VCaP (cell line): ENCODE measurements at regions not wholly inside any gene's neighbourhood (a gene's known extent, or its start where the extent isn't known, plus 50 kb on each side); places are given as distances from the start of the nearest gene placed in this dataset.

ENCODE experiments used
- H3K27ac ChIP-seq: fragments of 450-650 bp; 2 replicates; pipeline ENCODE4 v1.5.1; 2017
- TF ChIP-seq, protein P1 (sequence below): fragments of 450-650 bp; conservative IDR thresholded peaks from 2 replicates; pipeline ENCODE4 v1.5.1; 2017; ENCODE audit warnings: mild to moderate bottlenecking, moderate library complexity

DNA sequence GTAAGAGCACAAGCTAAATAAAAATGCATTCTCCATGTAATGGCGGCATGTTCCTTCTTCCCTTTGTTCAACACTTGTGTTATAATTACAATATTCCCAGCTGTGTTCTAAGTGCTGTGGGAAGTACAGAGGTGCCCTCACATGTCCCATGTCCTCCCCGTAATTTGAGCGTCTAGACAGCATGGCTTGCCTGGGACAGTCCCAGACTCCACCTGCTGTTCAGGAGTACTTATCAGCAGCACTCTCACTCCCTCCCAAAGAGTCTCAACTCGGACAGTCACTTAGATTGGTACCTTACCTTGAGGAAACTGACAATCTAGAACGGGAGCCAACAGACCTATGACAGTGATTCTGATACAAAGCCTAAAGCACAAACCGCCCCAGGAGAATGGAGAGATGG is 370.5 kb downstream of the EIPR1 start:
- TF ChIP-seq, protein P1, sequence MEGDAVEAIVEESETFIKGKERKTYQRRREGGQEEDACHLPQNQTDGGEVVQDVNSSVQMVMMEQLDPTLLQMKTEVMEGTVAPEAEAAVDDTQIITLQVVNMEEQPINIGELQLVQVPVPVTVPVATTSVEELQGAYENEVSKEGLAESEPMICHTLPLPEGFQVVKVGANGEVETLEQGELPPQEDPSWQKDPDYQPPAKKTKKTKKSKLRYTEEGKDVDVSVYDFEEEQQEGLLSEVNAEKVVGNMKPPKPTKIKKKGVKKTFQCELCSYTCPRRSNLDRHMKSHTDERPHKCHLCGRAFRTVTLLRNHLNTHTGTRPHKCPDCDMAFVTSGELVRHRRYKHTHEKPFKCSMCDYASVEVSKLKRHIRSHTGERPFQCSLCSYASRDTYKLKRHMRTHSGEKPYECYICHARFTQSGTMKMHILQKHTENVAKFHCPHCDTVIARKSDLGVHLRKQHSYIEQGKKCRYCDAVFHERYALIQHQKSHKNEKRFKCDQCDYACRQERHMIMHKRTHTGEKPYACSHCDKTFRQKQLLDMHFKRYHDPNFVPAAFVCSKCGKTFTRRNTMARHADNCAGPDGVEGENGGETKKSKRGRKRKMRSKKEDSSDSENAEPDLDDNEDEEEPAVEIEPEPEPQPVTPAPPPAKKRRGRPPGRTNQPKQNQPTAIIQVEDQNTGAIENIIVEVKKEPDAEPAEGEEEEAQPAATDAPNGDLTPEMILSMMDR: no peak
- no peak overlapping the region for H3K27ac ChIP-seq

DNA sequence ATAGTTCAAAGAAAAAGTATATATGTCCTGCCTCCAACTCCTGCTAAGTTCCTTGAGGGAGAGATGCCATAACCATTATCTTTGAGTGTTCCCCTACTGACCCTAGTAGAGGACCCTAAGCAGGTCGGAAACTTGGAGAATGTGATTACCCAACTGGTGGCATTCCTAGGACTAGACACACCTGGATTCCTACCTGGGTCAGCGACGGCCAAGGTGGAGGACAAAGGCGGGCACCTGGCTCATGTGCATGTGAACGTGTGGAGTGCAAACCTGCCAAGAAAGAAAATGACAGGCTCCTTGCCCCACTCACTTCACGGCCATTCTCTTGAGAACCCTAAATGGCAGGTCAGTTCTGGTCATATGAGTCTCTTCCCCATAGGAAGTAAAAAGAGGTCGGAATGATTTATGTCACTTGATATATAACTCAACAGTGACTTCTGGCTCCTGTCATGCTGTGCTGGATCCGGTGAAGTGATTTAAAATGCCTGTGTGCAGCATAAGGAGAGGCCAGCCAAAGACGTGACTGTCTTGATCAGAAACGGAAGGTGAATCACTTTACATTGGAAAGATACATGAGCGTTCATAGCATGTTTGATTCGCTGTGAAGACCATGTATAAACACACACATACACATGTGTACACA is 371.6 kb downstream of the EIPR1 start:
- TF ChIP-seq, protein P1: no peak
- no peak overlapping the region for H3K27ac ChIP-seq

- TF ChIP-seq, protein P1: peak; percentile 79
- H3K27ac ChIP-seq: 0 out of 2 replicates have a peak overlapping the region, but pooled peaks have one; percentile 2
Measured at GRCh38 chr2:3001615-3002560, 375.7 kb downstream of the EIPR1 start.

DNA sequence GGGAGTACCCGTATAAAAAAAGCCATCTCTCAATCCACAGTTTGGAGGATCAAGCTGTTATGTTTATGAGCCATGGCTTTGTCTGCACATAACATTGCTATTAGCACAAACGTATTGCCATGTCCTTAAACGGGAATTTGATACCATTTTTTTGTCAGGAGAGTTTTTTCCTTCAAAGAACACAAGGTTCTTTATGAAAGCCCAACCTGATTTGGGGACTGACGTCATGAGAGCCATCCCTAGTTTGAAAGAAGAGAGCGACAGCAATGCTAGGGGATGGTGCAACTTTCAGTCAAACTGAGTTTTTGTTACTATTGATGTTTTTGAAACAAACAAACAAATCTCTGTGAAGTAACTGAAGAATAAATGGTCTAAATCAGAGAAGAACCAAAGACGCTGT is 376.6 kb downstream of the EIPR1 start:
- no peak overlapping the region for H3K27ac ChIP-seq
- TF ChIP-seq, protein P1: no peak

- no peak overlapping the region for H3K27ac ChIP-seq
- TF ChIP-seq, protein P1: no peak
Measured at GRCh38 chr2:3000125-3000524, 377.5 kb downstream of the EIPR1 start.

DNA sequence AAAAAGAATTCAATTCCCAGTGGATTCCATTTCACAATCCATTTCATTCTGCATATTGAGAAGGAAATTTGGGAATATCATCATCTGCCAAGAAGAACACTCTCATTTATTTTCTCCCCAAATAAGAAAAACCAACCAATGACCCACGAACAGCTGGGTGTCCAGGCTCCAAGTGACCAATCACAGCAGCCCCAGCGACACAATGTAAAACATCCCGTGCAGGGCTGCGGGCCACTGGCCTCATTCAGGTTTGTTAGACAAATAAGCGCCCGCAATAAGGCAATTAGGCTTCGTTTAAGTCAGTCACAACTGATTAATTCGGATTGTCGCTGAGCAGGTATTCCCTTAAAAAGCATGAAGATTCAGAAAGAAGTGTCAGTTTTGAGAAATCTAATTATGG is 378.6 kb downstream of the EIPR1 start:
- no peak overlapping the region for H3K27ac ChIP-seq
- TF ChIP-seq, protein P1: no peak

GRCh38 chr2:2993172-2993692 is 384.4 kb downstream of the EIPR1 start:
- TF ChIP-seq, protein P1: no peak
- no peak overlapping the region for H3K27ac ChIP-seq
